ENCODE measurements at regions not wholly inside any gene's neighbourhood (a gene's known extent, or its start where the extent isn't known, plus 50 kb on each side); places are given as distances from the start of the nearest gene placed in this dataset.

DNA sequence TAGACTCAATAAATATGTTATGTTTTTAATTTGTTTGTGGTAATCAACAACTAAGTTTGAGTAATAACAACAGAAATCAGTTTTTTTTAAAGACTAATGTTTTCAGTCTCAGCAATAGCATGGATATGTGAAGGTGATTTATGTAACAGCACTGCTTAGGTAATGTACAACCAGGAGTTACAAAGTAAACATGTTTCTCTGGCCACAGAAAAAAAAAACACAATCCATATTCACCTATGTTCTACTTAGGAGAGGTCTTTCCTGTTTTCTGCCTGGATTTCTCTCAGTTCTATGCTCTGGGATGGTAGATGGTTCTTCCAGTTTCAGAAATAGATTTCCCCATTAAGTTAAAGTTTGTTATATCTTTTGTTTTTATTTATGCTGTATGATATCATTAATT lies 579.4 kb downstream of the SI start:
- TF ChIP-seq MYNN (tag by site-specific recombination; IDR thresholded peaks at IDR 0.05; ENCODE audit: borderline replicate concordance) (no peak), ZNF274 (IDR thresholded peaks at IDR 0.05; ENCODE audit: low read length) (no peak), ZNF274 (tag by site-specific recombination; IDR thresholded peaks at IDR 0.05; ENCODE audit: borderline replicate concordance) (no peak), PRDM10 (tag by site-specific recombination; IDR thresholded peaks at IDR 0.05) (no peak), RBAK (tag by site-specific recombination; IDR thresholded peaks at IDR 0.05) (no peak), ZNF747 (tag by site-specific recombination; IDR thresholded peaks at IDR 0.05) (no peak), GLIS2 (tag by site-specific recombination; IDR thresholded peaks at IDR 0.05) (no peak)
- TF ChIP-seq, protein P1, sequence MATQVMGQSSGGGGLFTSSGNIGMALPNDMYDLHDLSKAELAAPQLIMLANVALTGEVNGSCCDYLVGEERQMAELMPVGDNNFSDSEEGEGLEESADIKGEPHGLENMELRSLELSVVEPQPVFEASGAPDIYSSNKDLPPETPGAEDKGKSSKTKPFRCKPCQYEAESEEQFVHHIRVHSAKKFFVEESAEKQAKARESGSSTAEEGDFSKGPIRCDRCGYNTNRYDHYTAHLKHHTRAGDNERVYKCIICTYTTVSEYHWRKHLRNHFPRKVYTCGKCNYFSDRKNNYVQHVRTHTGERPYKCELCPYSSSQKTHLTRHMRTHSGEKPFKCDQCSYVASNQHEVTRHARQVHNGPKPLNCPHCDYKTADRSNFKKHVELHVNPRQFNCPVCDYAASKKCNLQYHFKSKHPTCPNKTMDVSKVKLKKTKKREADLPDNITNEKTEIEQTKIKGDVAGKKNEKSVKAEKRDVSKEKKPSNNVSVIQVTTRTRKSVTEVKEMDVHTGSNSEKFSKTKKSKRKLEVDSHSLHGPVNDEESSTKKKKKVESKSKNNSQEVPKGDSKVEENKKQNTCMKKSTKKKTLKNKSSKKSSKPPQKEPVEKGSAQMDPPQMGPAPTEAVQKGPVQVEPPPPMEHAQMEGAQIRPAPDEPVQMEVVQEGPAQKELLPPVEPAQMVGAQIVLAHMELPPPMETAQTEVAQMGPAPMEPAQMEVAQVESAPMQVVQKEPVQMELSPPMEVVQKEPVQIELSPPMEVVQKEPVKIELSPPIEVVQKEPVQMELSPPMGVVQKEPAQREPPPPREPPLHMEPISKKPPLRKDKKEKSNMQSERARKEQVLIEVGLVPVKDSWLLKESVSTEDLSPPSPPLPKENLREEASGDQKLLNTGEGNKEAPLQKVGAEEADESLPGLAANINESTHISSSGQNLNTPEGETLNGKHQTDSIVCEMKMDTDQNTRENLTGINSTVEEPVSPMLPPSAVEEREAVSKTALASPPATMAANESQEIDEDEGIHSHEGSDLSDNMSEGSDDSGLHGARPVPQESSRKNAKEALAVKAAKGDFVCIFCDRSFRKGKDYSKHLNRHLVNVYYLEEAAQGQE (tag by site-specific recombination; IDR thresholded peaks at IDR 0.05) = no peak

Measured in HEK293 (cell line).